Breast epithelium (tissue), 4 donors: ENCODE measurements at regions not wholly inside any gene's neighbourhood (a gene's known extent, or its start where the extent isn't known, plus 50 kb on each side); places are given as distances from the start of the nearest gene placed in this dataset.

Source experiments
- DNase-seq, 2 donors: peaks; one replicate each; pipeline ENCODE4 v3.0.0-alpha.2; 2019; ENCODE audit warnings: low spot score in 2 of 2
- H3K27ac ChIP-seq, 2 donors: fragments of 200-600 bp; sonication (generic) in 1 of 2; one replicate each; pipeline ENCODE4 v1.5.1; 2016 to 2019; ENCODE audit warnings: mild to moderate bottlenecking in 1 of 2
- H3K27me3 ChIP-seq, 2 donors: fragments of 200-600 bp; sonication (generic) in 1 of 2; one replicate each; pipeline versions ENCODE4 v1.5.1 to v1.6.0; 2017 to 2019; ENCODE audit warnings: control low read depth in 1 of 2, mild to moderate bottlenecking in 1 of 2
- H3K36me3 ChIP-seq: fragments of 200-600 bp; one replicate; pipeline ENCODE4 v1.5.1; 2019
- H3K4me1 ChIP-seq, 2 donors: fragments of 200-600 bp; sonication (generic); one replicate each; pipeline ENCODE4 v1.5.1; 2016 to 2019; ENCODE audit warnings: control low read depth in 1 of 2
- H3K4me3 ChIP-seq, 3 donors: fragments of 200-600 bp; sonication (generic); 1 replicate in 2 of 3; 2 replicates in 1 of 3; pipeline ENCODE4 v1.5.1; 2016 to 2019; ENCODE audit warnings: mild to moderate bottlenecking in 3 of 3, moderate library complexity in 2 of 3
- H3K9me3 ChIP-seq, 2 donors: fragments of 200-600 bp; sonication (generic) in 1 of 2; one replicate each; pipeline ENCODE4 v1.5.1; 2016 to 2019; ENCODE audit warnings: control low read depth in 1 of 2
- CTCF ChIP-seq, 3 donors: fragments of 450-650 bp; IDR thresholded peaks; one replicate each; pipeline ENCODE4 v1.5.1; 2016 to 2017; ENCODE audit warnings: antibody characterized with exemption in 3 of 3, mild to moderate bottlenecking in 3 of 3, moderate library complexity in 3 of 3
- POLR2A ChIP-seq: fragments of 450-650 bp; IDR thresholded peaks from one replicate; pipeline ENCODE4 v1.6.1; 2016; ENCODE audit warnings: antibody characterized with exemption, mild to moderate bottlenecking, moderate library complexity
- POLR2AphosphoS5 ChIP-seq, 3 donors: sonication (generic); formaldehyde crosslinking; IDR thresholded peaks; one replicate each; pipeline ENCODE4 v1.6.1; 2017; ENCODE audit warnings: antibody characterized with exemption in 3 of 3
- intact Hi-C: fragments of 100-400 bp; cut with DNase I; formaldehyde crosslinking; loops from one replicate; pipeline ENCODE4 v1.15.1; 2023; ENCODE audit warnings: low total_unique reads

- no peak overlapping the region for H3K4me3 ChIP-seq
- no peak overlapping the region for H3K27ac ChIP-seq
- H3K27me3 ChIP-seq, result no peaks in the 10 kb centered on the region
- H3K36me3 ChIP-seq, result no peaks in the 10 kb centered on the region
- H3K4me1 ChIP-seq, result no peaks in the 10 kb centered on the region
- H3K9me3 ChIP-seq, result no peaks in the 10 kb centered on the region
- intact Hi-C loops, result no loop called here
- TF ChIP-seq CTCF (IDR thresholded peaks at IDR 0.05) (no peak), POLR2A (no peak), POLR2AphosphoS5 (IDR thresholded peaks at IDR 0.05) (no peak)
- no peak for DNase-seq
Measured at GRCh38 chr18:29892960-29893558, 1149.5 kb downstream of the DSC3 start.

GRCh38 chr18:29883114-29883513 lies 1159.4 kb downstream of the DSC3 start:
- Histone ChIP-seq H3K36me3 (peaks cover 4% of the 10 kb centered on the region), H3K9me3 (no peaks in the 10 kb centered on the region), H3K4me1 (no peaks in the 10 kb centered on the region), H3K27me3 (no peaks in the 10 kb centered on the region), H3K27ac (no peak overlapping the region), H3K4me3 (no peak overlapping the region)
- intact Hi-C loops, result no loop called here
- DNase-seq, result no peak
- TF ChIP-seq POLR2AphosphoS5 (IDR thresholded peaks at IDR 0.05), result no peak
- TF ChIP-seq CTCF (IDR thresholded peaks at IDR 0.05), result no peak
- TF ChIP-seq POLR2A, result no peak

- peaks cover 4% of the 10 kb centered on the region for H3K36me3 ChIP-seq
- intact Hi-C loops, result no loop called here
- no peak overlapping the region for H3K27ac ChIP-seq
- no peak overlapping the region for H3K4me3 ChIP-seq
- no peaks in the 10 kb centered on the region for H3K27me3 ChIP-seq
- DNase-seq, result no peak
- TF ChIP-seq POLR2A (no peak), POLR2AphosphoS5 (IDR thresholded peaks at IDR 0.05) (no peak), CTCF (IDR thresholded peaks at IDR 0.05) (no peak)
- H3K9me3 ChIP-seq, result peaks cover 0 to 4% of the 10 kb centered on the region in 2 donors
- H3K4me1 ChIP-seq, result no peaks in the 10 kb centered on the region
Measured at GRCh38 chr18:29882620-29883019, 1159.9 kb downstream of the DSC3 start.

- intact Hi-C loops, result no loop called here
- no peak overlapping the region for H3K4me3 ChIP-seq
- peaks cover 0 to 8% of the 10 kb centered on the region in 2 donors for H3K9me3 ChIP-seq
- no peaks in the 10 kb centered on the region for H3K36me3 ChIP-seq
- TF ChIP-seq POLR2A (no peak), CTCF (IDR thresholded peaks at IDR 0.05) (no peak), POLR2AphosphoS5 (IDR thresholded peaks at IDR 0.05) (no peak)
- H3K27me3 ChIP-seq, result no peaks in the 10 kb centered on the region
- no peak overlapping the region for H3K27ac ChIP-seq
- H3K4me1 ChIP-seq, result no peaks in the 10 kb centered on the region
- no peak for DNase-seq
Measured at GRCh38 chr18:29879763-29880162, 1162.8 kb downstream of the DSC3 start.

- no peaks in the 10 kb centered on the region for H3K27me3 ChIP-seq
- H3K36me3 ChIP-seq, result no peaks in the 10 kb centered on the region
- intact Hi-C loops, result no loop called here
- peaks cover 0 to 8% of the 10 kb centered on the region in 2 donors for H3K9me3 ChIP-seq
- H3K4me1 ChIP-seq, result no peaks in the 10 kb centered on the region
- no peak overlapping the region for H3K27ac ChIP-seq
- H3K4me3 ChIP-seq, result no peak overlapping the region
- TF ChIP-seq CTCF (IDR thresholded peaks at IDR 0.05) (peak in 1 of 3 donors; percentile 43), POLR2AphosphoS5 (IDR thresholded peaks at IDR 0.05) (no peak)
- DNase-seq, result no peak
Measured at GRCh38 chr18:29874519-29875098, 1167.9 kb downstream of the DSC3 start.
